Gastrocnemius medialis (tissue), 4 donors: ENCODE measurements at regions not wholly inside any gene's neighbourhood (a gene's known extent, or its start where the extent isn't known, plus 50 kb on each side); places are given as distances from the start of the nearest gene placed in this dataset.

ENCODE experiments used
- CTCF ChIP-seq, 5 experiments: fragments of 450-650 bp in 3 of 5; fragments of 200-600 bp in 2 of 5; sonication (generic) in 2 of 5; IDR thresholded peaks in 4 of 5; conservative IDR thresholded peaks in 1 of 5; 1 replicate in 4 of 5; 2 replicates in 1 of 5; pipeline ENCODE4 v1.5.1; 2016 to 2019; ENCODE audit warnings: antibody characterized with exemption in 5 of 5, mild to moderate bottlenecking in 3 of 5, moderate library complexity in 3 of 5
- POLR2A ChIP-seq, 2 donors: fragments of 450-650 bp; IDR thresholded peaks; one replicate each; pipeline ENCODE4 v1.6.1; 2017; ENCODE audit warnings: antibody characterized with exemption in 2 of 2, mild to moderate bottlenecking in 2 of 2, moderate library complexity in 2 of 2

GRCh38 chr5:60066502-60066901 lies 173.0 kb upstream of the PDE4D start:
- no peak for TF ChIP-seq CTCF (IDR thresholded peaks at IDR 0.05 in 4 of 5, conservative IDR thresholded peaks at IDR 0.05 in 1 of 5)
- no peak for TF ChIP-seq POLR2A (IDR thresholded peaks at IDR 0.05)
